ENCODE measurements at regions not wholly inside any gene's neighbourhood (a gene's known extent, or its start where the extent isn't known, plus 50 kb on each side); places are given as distances from the start of the nearest gene placed in this dataset.

- no peak overlapping the region for H3K4me3 ChIP-seq
- H3K27ac ChIP-seq, result no peak overlapping the region
- DNase-seq (ENCODE audit: low spot score), result no peak
- H3K36me3 ChIP-seq, result no peaks in the 10 kb centered on the region
- no peaks in the 10 kb centered on the region for H3K27me3 ChIP-seq
- H3K4me1 ChIP-seq, result no peaks in the 10 kb centered on the region
- TF ChIP-seq CTCF (IDR thresholded peaks at IDR 0.05), result no peak
- no peaks in the 10 kb centered on the region for H3K9me3 ChIP-seq
Observed at GRCh38 chr4:170522427-170522970, 432.7 kb upstream of the AADAT start.

- Histone ChIP-seq H3K27ac (no peak overlapping the region), H3K27me3 (no peaks in the 10 kb centered on the region), H3K9me3 (no peaks in the 10 kb centered on the region), H3K36me3 (no peaks in the 10 kb centered on the region), H3K4me1 (no peaks in the 10 kb centered on the region), H3K4me3 (no peak overlapping the region)
- no peak for TF ChIP-seq CTCF (IDR thresholded peaks at IDR 0.05)
- DNase-seq (ENCODE audit: low spot score), result no peak
Observed at GRCh38 chr4:170497689-170498088, 407.9 kb upstream of the AADAT start.

GRCh38 chr4:170497112-170497511 is 407.4 kb upstream of the AADAT start:
- Histone ChIP-seq H3K27ac (no peak overlapping the region), H3K27me3 (no peaks in the 10 kb centered on the region), H3K9me3 (no peaks in the 10 kb centered on the region), H3K4me1 (no peaks in the 10 kb centered on the region), H3K36me3 (no peaks in the 10 kb centered on the region), H3K4me3 (peak overlapping the region in 1 of 2 donors; percentile 3)
- no peak for DNase-seq (ENCODE audit: low spot score)
- TF ChIP-seq CTCF (IDR thresholded peaks at IDR 0.05), result no peak

GRCh38 chr4:170491981-170492380 is 402.2 kb upstream of the AADAT start:
- TF ChIP-seq CTCF (IDR thresholded peaks at IDR 0.05), result no peak
- no peak overlapping the region for H3K27ac ChIP-seq
- no peaks in the 10 kb centered on the region for H3K27me3 ChIP-seq
- H3K4me1 ChIP-seq, result no peaks in the 10 kb centered on the region
- no peak overlapping the region for H3K4me3 ChIP-seq
- no peaks in the 10 kb centered on the region for H3K9me3 ChIP-seq
- DNase-seq (ENCODE audit: low spot score), result no peak
- H3K36me3 ChIP-seq, result no peaks in the 10 kb centered on the region

GRCh38 chr4:170476351-170476750 is 386.6 kb upstream of the AADAT start:
- H3K9me3 ChIP-seq, result no peaks in the 10 kb centered on the region
- TF ChIP-seq CTCF (IDR thresholded peaks at IDR 0.05), result no peak
- H3K27ac ChIP-seq, result no peak overlapping the region

GRCh38 chr4:170465429-170465828 is 375.7 kb upstream of the AADAT start:
- no peak for DNase-seq (ENCODE audit: low spot score)
- H3K27ac ChIP-seq, result no peak overlapping the region
- H3K4me3 ChIP-seq, result no peak overlapping the region
- no peak for TF ChIP-seq CTCF (IDR thresholded peaks at IDR 0.05)
- no peaks in the 10 kb centered on the region for H3K4me1 ChIP-seq
- no peaks in the 10 kb centered on the region for H3K36me3 ChIP-seq
- H3K9me3 ChIP-seq, result no peaks in the 10 kb centered on the region
- H3K27me3 ChIP-seq, result no peaks in the 10 kb centered on the region

More at GRCh38 chr4:170476351-170476750, 386.6 kb upstream of the AADAT start:
- Histone ChIP-seq H3K4me3 (no peak overlapping the region), H3K27me3 (no peaks in the 10 kb centered on the region), H3K4me1 (no peaks in the 10 kb centered on the region), H3K36me3 (no peaks in the 10 kb centered on the region)
- DNase-seq (ENCODE audit: low spot score), result no peak

Measured in right atrium auricular region (tissue), 2 donors.